HG03442 (cell line): ENCODE measurements at regions not wholly inside any gene's neighbourhood (a gene's known extent, or its start where the extent isn't known, plus 50 kb on each side); places are given as distances from the start of the nearest gene placed in this dataset.
"Not testable (repeated sequence)": the region's sequence is repeated elsewhere in the genome, so short reads cannot be mapped to it uniquely, and the experiment has no call there.

Experiments used
- ATAC-seq: cut with Tn5 transposase; IDR thresholded peaks from one replicate; pipeline ENCODE4 v1.9.1; 2021; ENCODE audit warnings: mild to moderate bottlenecking, moderate library complexity; ENCODE audit not compliant: unreplicated experiment

DNA sequence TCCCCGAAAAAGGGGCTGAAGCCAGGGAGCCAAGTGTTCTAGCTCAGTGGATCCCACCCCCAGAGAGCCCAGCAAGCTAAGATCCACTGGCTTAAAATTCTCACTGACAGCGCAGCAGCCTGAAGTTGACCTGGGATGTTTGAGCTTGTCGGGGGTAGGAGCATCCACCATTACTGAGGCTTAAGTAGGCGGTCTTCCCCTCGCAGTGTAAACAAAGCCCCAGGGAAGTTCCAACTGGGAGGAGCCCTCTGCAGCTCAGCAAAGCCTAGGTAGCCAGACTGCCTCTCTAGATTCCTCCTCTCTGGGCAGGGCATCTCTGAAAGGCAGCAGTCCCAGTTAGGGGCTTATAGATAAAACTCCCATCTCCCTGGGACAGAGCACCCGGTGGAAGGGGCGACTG lies 56.8 kb upstream of the FGF16 start:
- not testable (repeated sequence) for ATAC-seq

DNA sequence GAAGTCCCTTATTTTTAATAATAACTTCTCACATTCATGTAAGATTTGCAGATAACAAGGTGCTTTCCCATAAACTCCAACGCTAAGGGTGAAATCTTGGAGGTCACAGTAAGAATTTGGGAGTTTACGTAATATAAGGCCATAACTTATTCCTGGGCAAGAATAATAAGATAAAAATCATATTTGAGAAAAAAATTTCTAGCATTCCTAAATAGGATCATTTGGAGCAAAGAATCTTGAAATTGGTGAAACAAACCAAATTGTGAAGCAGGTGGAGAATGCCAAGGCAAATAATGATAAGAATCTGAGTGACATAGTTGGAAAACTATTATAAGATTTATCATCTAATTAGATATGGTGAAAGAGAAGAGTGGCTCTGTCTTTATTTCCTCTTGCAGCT lies 50.4 kb upstream of the FGF16 start:
- ATAC-seq, result no peak
